Suprapubic skin (tissue), 4 donors: ENCODE measurements at regions not wholly inside any gene's neighbourhood (a gene's known extent, or its start where the extent isn't known, plus 50 kb on each side); places are given as distances from the start of the nearest gene placed in this dataset.

Experiments
- DNase-seq, 2 donors: peaks; one replicate each; pipeline ENCODE4 v3.0.0-alpha.2; 2019; ENCODE audit warnings: low spot score in 2 of 2
- H3K27ac ChIP-seq: fragments of 200-600 bp; sonication (generic); one replicate; pipeline ENCODE4 v1.5.1; 2019
- H3K27me3 ChIP-seq: fragments of 200-600 bp; sonication (generic); one replicate; pipeline ENCODE4 v1.5.1; 2019
- H3K36me3 ChIP-seq: fragments of 200-600 bp; sonication (generic); one replicate; pipeline ENCODE4 v1.5.1; 2019
- H3K4me1 ChIP-seq: fragments of 200-600 bp; sonication (generic); one replicate; pipeline ENCODE4 v1.5.1; 2019
- H3K4me3 ChIP-seq: fragments of 200-600 bp; sonication (generic); one replicate; pipeline ENCODE4 v1.5.1; 2019; ENCODE audit warnings: mild to moderate bottlenecking
- H3K9me3 ChIP-seq: fragments of 200-600 bp; sonication (generic); one replicate; pipeline ENCODE4 v1.5.1; 2019
- EP300 ChIP-seq: sonication (generic); formaldehyde crosslinking; IDR thresholded peaks from one replicate; pipeline ENCODE4 v1.6.1; 2017; ENCODE audit warnings: antibody characterized with exemption
- POLR2A ChIP-seq, 2 donors: fragments of 450-650 bp; IDR thresholded peaks; one replicate each; pipeline ENCODE4 v1.6.1; 2017; ENCODE audit warnings: antibody characterized with exemption in 2 of 2, mild to moderate bottlenecking in 2 of 2, moderate library complexity in 2 of 2
- POLR2AphosphoS5 ChIP-seq, 3 donors: sonication (generic); formaldehyde crosslinking; IDR thresholded peaks; one replicate each; pipeline ENCODE4 v1.6.1; 2017; ENCODE audit warnings: antibody characterized with exemption in 3 of 3
- WGBS: methylation state at CpG from one replicate; pipeline ENCODE4 v1.1.5; 2018; 5-methylcytosine and 5-hydroxymethylcytosine counted together
- TF ChIP-seq, protein P1 (sequence below), 2 donors: fragments of 200-600 bp in 1 of 2; fragments of 450-650 bp in 1 of 2; sonication (generic) in 1 of 2; IDR thresholded peaks; one replicate each; pipeline ENCODE4 v1.5.1; 2016 to 2019; ENCODE audit warnings: antibody characterized with exemption in 2 of 2, mild to moderate bottlenecking in 1 of 2, moderate library complexity in 1 of 2

DNA sequence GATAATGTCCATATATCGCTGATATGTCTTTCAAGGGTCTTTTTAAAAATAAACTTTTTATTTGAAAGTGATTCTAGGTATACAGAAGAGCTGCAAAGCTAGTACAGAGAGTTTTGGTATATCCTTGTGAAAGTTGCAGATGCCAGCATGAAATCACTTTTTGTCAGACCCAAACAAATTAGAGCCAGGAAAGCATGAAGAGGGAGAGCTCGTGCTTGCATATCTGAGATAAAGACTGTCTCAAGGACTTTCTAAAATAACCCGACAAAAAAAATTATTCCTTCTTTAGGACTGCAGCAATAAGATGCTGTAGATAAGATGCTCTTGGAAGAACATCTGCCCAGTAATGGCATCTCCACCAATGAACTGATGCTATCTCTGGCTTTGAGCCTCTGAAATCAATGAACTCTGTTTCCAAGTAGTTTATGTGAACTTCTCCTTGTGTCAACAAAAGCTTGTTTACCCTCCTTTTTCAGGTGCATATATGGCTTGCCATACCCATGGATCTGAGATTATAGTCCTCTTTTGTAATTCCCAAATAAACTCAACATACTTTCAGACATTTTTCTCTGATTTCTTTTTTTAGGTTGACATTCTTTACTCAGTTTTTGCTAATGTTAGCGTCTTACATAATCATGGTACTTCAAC lies 774.6 kb upstream of the FAM98A start:
- Histone ChIP-seq H3K27me3 (no peaks in the 10 kb centered on the region), H3K36me3 (no peaks in the 10 kb centered on the region), H3K4me3 (no peak overlapping the region), H3K9me3 (no peaks in the 10 kb centered on the region), H3K27ac (no peak overlapping the region), H3K4me1 (no peaks in the 10 kb centered on the region)
- WGBS, result 66% methylated on average over 4 of the region's 4 CpGs
- TF ChIP-seq POLR2A (IDR thresholded peaks at IDR 0.05) (no peak), POLR2AphosphoS5 (IDR thresholded peaks at IDR 0.05) (no peak), EP300 (no peak)
- TF ChIP-seq, protein P1, sequence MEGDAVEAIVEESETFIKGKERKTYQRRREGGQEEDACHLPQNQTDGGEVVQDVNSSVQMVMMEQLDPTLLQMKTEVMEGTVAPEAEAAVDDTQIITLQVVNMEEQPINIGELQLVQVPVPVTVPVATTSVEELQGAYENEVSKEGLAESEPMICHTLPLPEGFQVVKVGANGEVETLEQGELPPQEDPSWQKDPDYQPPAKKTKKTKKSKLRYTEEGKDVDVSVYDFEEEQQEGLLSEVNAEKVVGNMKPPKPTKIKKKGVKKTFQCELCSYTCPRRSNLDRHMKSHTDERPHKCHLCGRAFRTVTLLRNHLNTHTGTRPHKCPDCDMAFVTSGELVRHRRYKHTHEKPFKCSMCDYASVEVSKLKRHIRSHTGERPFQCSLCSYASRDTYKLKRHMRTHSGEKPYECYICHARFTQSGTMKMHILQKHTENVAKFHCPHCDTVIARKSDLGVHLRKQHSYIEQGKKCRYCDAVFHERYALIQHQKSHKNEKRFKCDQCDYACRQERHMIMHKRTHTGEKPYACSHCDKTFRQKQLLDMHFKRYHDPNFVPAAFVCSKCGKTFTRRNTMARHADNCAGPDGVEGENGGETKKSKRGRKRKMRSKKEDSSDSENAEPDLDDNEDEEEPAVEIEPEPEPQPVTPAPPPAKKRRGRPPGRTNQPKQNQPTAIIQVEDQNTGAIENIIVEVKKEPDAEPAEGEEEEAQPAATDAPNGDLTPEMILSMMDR (IDR thresholded peaks at IDR 0.05), result no peak
- no peak for DNase-seq

DNA sequence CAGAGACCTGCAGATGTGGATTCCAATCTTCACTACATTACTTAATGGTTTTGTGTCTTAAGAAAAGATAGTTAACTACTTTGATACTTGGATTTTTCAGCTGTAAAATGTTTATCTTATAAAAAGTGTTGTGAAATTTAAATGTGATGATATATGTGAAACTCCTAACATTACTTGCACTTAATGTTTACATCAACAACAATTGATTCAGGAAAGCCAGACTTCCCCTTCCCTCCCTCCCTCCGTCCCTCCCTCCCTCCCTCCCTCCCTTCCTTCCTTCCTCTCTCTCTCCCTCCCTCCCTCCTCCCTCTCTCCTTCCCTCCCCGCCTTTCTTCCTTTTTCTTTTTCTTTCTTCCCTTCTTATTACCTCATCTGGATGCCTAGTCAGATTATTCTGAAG lies 773.9 kb upstream of the FAM98A start:
- Histone ChIP-seq H3K36me3 (no peaks in the 10 kb centered on the region), H3K9me3 (no peaks in the 10 kb centered on the region), H3K4me1 (no peaks in the 10 kb centered on the region), H3K27ac (no peak overlapping the region), H3K4me3 (no peak overlapping the region), H3K27me3 (no peaks in the 10 kb centered on the region)
- 54% methylated on average over 2 of the region's 2 CpGs for WGBS
- TF ChIP-seq EP300, result no peak
- TF ChIP-seq, protein P1 (IDR thresholded peaks at IDR 0.05), result no peak
- TF ChIP-seq POLR2AphosphoS5 (IDR thresholded peaks at IDR 0.05), result no peak
- no peak for TF ChIP-seq POLR2A (IDR thresholded peaks at IDR 0.05)
- DNase-seq, result no peak

DNA sequence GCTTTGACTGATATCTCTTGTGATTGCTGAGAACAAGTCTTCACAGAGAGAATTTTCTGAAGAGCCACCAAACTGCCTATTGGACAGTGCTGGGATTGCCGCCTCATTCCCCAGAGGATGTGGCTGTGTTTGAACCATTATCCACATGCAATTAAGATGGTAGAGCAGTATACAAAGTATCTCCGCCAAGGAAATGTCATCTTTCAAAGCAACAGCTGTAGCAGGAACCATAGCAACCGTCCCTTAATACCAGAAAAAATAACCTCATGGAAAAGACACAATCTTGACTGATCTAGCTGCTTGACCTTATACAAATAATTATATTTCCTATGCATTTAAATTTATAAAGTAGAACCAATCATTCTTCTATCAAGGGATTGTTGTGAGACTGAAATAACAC lies 772.6 kb upstream of the FAM98A start:
- Histone ChIP-seq H3K27me3 (no peaks in the 10 kb centered on the region), H3K4me3 (no peak overlapping the region), H3K27ac (no peak overlapping the region), H3K4me1 (no peaks in the 10 kb centered on the region), H3K9me3 (no peaks in the 10 kb centered on the region), H3K36me3 (no peaks in the 10 kb centered on the region)
- 91% methylated on average over 3 of the region's 3 CpGs for WGBS
- DNase-seq, result no peak
- TF ChIP-seq EP300, result no peak
- TF ChIP-seq POLR2AphosphoS5 (IDR thresholded peaks at IDR 0.05), result no peak
- TF ChIP-seq POLR2A (IDR thresholded peaks at IDR 0.05), result no peak
- TF ChIP-seq, protein P1 (IDR thresholded peaks at IDR 0.05), result no peak

DNA sequence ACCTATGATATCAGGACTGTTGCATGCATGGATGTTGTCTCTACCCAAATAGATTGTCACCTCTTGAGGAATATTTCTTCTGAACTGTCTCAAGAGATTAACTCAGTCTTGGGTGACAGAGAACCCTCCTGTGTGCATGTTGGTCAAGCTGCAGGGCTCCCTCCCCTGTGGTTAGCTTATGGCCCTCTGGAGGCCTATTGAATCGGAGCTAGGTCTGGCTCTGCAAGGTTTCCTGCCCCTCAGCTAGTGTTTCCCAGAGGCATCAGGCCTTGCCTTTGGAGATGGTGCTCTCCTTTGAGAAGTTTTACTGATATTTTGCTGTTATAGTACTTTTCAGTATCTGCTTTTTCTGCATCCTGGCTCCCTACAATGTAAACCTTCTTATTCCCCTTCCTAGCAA lies 769.2 kb upstream of the FAM98A start:
- no peaks in the 10 kb centered on the region for H3K36me3 ChIP-seq
- WGBS, result 31% methylated on average over 1 of the region's 1 CpG
- H3K4me3 ChIP-seq, result no peak overlapping the region
- no peak for DNase-seq
- H3K9me3 ChIP-seq, result no peaks in the 10 kb centered on the region
- TF ChIP-seq EP300 (no peak), POLR2AphosphoS5 (IDR thresholded peaks at IDR 0.05) (no peak)
- TF ChIP-seq, protein P1 (IDR thresholded peaks at IDR 0.05), result no peak
- H3K4me1 ChIP-seq, result no peaks in the 10 kb centered on the region
- H3K27me3 ChIP-seq, result no peaks in the 10 kb centered on the region
- no peak overlapping the region for H3K27ac ChIP-seq

DNA sequence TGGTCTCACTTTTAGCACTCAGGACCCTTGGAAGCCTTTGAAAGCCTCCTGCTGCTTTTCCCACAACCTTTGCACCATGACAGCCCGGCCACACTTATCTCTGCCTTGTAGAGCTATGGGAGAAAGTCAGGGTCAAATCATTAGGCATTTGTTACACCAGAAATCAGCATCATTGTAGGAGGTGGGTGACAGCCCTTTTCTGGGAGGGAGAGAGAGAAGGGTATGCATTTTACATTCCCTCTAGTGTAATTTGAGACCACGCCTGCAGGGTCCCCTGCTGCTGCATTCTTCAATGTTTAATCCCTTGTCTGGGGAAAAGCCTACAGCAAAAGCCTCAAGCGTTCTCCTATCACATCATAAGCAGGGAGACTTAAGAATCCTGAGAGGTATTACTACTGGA lies 766.8 kb upstream of the FAM98A start:
- H3K36me3 ChIP-seq, result no peaks in the 10 kb centered on the region
- 18% methylated on average over 3 of the region's 3 CpGs for WGBS
- H3K4me3 ChIP-seq, result no peak overlapping the region
- TF ChIP-seq EP300 (no peak), POLR2A (IDR thresholded peaks at IDR 0.05) (no peak), POLR2AphosphoS5 (IDR thresholded peaks at IDR 0.05) (no peak)
- TF ChIP-seq, protein P1 (IDR thresholded peaks at IDR 0.05), result no peak
- no peaks in the 10 kb centered on the region for H3K4me1 ChIP-seq
- H3K27ac ChIP-seq, result no peak overlapping the region
- DNase-seq, result no peak
- no peaks in the 10 kb centered on the region for H3K9me3 ChIP-seq
- no peaks in the 10 kb centered on the region for H3K27me3 ChIP-seq
